Stimulated activated CD8-positive, alpha-beta memory T cell treated with anti-CD3 and anti-CD28 coated beads, Interleukin-4, amount 100 ng/mL, for 4 hours (primary cell): ENCODE measurements at regions not wholly inside any gene's neighbourhood (a gene's known extent, or its start where the extent isn't known, plus 50 kb on each side); places are given as distances from the start of the nearest gene placed in this dataset.
"Not testable (repeated sequence)": the region's sequence is repeated elsewhere in the genome, so short reads cannot be mapped to it uniquely, and the experiment has no call there.

Experiments
- DNase-seq, 2 donors: peaks; one replicate each; pipeline ENCODE4 v3.0.0-alpha.2; 2020; ENCODE audit warnings: low read depth in 2 of 2, low spot score in 1 of 2

DNA sequence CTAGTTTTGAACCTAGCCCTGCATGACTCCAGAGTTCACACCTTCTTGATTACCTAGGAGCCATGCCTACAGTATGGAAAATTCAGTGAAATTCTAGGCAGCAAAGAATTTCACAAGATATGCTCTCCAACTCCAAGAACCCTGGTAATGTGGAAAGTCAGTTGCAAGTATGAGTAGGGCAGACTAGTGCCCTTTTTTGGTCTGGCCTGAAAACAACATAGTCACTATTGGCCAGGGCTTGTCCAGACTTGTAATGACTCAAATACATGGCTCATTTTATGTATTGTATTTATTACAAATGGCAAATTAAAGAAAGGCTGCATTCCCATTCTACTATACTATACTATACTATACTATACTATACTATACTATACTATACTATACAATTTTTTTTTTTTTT is 160.4 kb downstream of the ESM1 start:
- DNase-seq: no peak

DNA sequence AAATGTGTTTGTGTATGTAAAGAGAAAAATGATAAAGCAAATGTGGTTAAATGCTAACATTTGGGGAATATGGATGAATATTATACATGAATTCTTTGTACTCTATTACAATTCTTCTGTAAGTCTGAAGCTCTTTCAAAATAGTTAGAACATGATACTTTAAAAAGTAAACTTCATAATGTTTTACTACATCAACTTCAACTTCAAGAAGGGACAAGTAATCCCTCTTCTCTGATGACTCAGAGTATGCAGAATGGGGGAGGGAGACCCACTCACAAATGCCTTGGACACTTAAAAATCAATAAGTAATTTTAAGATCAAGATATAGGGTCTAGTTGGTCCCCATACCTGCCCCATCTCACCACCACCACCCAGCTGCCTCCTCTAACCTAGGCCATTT is 162.4 kb downstream of the ESM1 start:
- DNase-seq: no peak

DNA sequence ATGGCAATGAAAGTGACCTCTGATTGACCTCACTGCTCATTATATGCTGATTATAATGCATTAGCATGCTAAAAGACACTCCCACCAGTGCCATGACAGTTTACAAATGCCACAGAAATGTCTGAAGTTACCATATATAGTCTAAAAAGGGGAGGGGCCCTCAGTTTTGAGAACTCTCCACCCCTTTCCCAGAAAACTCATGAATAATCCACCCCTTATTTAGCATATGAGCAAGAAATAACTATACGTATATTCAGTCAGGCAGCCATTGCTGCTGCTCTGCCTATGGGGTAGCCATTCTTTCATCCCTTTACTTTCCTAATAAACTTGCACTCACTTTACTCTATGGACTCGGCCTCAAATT is 163.1 kb downstream of the ESM1 start:
- no peak for DNase-seq

DNA sequence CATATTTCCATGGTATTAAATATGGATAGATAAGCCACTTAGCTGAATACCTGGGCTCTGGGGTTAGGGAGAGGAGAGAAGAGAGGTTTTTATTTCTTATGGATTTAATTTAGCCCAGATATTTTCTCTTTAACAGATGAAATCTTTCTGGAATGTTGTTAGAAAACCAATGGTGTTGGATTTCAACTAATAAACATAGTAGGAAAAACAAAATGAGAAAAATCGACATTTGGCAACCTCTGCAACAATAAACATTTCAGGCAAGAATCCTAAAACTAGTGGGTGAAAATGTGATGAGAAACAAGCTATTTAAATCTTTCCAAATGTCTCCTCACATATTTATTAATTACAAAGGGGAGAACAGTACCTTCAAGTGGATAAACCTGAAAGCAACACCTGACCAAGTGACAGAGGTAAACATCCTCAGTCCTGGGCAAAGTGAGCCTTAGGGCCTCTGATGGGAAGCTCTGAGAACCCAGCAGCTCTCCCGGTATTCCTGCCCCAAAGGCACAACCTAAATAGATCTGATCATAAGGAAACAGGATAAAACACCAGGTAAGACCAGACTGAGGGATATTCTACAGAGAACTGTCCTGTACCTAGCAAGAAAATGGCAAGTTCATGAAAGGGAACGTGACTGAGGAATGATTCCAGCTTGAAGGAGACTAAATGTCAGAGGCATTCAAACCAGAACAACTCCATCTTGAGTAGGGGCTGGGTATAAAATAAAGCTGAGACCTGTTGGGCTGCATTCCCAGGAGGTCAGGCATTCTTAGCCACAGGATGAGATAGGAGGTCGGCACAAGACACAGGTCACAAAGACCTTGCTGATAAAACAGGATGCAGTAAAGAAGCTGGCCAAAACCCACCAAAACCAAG is 163.7 kb downstream of the ESM1 start:
- no peak for DNase-seq

DNA sequence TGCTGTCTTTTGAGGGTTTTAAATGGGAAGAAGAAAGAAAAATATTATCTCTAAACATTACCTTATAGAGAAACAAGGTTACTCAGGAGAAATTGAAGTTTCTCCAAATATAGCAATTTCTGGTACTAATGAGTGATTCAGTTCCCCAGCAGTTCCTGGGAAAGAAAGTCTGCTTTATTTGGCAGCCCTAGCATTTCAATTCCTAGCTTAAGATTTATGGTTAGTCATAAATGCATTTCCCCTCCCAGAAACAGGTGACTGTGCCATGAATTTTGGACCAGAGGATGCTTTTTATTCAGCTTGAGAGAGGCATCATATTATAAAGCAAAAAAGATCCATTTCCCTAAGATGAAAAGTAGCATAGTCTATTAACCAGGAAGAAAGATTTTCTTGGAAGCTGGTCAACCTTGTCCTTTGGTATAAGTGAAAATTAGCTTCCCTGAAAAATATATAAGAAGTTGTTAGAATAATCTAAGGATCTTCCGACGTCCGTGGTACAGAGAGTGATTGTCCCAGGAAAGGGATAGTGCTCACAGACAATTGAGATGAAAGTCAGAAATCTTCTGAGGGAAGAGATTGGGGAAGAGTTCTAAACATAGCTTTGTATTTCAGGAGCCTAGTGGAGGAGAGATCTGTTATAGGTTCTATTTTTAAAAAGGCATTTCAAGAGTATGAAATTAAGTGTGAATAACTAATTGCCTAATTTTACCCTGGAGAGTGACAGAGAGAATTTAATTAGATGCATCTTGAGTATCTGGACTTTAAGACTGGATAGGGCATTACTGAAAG is 164.9 kb downstream of the ESM1 start:
- DNase-seq: no peak

DNA sequence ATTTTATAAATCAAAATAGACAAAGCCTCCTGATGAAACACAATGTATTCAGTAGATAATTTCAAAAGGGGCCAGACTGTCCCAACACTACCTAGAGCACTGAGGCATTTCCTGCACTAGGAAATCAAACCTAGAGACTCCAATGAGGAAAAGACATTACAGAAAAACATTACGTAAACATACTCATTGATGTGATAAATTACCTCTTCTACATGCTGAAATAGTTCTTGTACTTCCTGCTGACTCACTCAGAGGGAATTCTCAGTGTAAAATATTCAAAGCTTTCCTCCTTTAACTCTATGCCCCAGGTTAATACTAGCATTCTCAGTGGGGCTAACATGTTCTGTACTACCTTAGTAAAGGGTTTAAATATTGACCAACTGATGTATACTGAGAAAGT is 178.0 kb downstream of the ESM1 start:
- no peak for DNase-seq

DNA sequence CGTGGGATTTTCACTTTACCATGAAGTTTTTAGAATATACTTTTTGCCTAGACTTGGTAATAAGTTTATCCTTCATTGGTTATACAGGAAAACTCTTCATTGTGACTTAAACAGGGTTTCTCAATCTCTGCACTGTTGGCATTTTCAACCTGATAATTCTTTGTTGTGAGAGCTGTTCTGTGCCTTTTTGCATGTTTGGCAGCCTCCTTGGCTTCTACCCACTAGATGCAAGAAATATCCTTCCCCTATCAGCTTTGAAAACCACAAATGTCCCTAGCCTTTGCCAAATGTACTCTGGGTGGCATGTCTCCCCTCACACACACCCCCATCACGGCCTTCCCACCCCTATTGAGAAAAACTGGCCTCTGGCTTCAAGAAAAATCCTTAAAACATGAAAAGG is 180.9 kb downstream of the ESM1 start:
- no peak for DNase-seq

DNA sequence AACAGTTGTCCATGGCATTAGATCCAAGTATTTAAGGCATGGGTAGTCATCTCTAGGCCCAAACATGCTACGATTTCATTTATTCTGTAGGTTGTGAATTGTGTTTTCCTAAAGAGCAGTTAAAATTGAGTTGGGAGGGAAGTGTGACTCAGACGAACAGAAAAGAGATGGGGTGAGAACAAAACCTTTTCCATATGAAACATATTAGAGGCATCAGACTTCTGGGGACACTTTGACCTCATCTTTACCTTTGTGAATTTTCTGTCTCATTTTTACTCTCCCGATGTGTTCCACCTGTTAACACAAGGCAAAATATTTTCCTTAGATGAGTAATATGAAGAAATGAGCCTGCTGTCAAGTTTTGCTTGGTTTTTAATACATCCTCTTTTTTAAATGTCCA is 181.3 kb downstream of the ESM1 start:
- DNase-seq: no peak

DNA sequence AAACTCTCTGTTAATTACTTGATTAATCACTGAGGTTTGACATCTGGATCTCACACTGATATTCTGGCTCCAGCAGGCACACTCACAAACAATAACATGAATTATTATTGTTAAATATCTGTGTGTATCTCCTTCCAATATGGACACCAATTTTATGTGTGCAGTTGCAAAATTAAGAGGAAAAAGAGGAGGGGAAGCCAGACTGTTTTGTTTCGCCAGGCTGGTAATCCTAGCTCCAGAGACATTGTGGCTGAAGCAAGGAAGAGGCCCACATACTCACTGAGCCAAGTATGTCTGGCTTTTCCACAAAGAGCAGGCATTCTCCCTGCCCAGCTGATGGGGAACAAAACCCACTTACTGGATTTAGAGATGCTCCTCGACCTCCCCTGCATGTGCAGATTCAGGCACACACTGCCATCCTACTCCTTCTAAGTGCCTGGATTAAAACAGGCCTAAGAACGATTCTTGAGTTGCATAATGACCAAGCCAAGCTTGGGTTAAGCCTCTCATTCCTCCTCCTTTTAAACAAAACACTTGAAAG is 181.9 kb downstream of the ESM1 start:
- DNase-seq: no peak

DNA sequence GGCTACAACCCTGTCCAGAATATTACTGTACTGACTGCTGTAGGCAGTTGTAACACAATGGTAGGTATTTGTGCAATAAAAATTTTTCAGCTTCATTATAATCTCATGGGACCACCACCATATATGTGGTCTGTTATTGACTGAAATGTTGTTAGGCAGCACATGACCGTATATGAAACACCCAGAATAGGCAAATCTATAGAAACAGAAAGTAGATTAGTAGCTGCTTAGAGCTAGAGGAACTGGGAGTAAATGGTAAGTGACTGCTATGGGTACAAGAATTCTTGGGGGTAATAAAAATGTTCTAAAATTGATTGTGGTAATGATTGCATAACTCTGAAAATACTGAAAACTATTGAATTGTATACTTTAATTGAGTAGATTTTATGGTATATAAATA is 185.7 kb downstream of the ESM1 start:
- DNase-seq: no peak

DNA sequence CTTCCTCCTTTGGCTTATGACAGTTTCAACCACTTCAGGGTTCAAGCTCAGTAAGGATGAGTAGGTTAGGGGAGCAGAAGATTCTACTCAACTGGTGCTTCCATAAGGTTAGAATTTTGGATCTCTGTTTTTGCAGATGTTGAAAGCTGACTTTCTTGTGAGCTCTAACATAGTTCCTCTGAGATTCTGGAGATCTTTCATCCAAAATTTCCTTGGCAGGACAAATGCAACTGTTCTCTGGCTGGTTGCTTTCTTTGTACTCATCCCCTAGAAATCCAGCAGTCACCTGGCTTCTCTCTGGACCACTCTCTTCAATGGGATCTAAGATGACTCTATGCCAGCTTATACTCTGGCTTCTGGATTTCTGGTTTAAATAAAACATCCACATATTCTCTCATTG is 189.6 kb downstream of the ESM1 start:
- DNase-seq: no peak

DNA sequence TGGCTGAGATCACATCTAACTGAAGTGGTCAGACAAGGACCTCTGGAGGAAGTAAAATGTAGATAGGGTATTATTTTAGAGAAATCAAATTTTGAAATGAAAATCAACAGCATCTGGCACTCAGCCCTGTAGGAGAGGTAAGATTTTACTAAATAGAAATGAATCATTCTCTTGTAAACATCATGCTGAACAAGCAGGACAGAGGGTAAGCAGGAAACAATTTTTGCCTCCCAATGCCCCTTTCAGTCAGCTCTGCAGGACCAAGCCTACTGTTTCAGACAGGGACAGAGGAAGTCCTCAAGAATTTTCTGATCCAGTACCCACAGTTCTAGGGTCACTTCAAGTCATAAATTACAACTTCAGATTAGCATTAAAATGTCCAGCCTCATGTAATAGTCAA is 190.1 kb downstream of the ESM1 start:
- no peak for DNase-seq

DNA sequence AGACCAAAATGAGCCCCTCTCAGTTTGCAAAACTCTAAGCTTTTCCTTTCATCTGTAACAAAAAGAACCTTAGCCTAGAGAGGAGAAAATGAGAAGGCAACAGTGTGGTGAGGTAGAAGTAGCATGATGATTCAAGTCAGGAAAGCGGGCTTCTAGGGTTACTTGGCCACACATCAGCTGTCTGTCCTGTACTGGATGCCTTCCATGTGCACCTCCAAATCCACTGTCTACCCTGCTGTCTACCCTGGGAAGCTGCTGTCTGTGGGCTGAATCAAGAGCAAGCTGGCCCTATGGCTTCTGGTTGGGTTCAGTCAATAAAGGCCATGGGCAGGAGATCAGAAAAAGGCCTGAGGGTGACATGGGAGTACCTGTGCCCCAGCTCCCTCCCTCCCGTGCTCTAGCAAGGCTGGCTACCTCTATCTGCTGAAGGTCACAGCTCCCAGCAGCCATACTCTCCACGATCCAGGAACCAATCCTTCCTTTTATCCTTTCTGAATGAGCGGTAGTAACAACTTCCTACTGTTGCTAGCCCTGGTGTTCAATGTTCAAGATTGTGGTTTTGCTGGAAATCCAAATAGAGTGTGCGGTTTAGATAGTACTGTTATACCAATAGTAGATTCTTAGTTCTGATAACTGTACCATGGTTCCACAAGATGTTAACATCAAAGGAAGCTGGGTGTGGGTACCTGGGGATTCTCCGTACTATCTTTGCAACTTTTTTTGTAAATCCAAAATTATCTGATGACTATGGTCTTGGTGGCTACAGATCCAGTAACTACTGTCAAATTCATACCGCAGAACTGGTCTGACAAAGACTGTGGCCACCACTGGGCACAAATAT is 191.0 kb downstream of the ESM1 start:
- DNase-seq: no peak

DNA sequence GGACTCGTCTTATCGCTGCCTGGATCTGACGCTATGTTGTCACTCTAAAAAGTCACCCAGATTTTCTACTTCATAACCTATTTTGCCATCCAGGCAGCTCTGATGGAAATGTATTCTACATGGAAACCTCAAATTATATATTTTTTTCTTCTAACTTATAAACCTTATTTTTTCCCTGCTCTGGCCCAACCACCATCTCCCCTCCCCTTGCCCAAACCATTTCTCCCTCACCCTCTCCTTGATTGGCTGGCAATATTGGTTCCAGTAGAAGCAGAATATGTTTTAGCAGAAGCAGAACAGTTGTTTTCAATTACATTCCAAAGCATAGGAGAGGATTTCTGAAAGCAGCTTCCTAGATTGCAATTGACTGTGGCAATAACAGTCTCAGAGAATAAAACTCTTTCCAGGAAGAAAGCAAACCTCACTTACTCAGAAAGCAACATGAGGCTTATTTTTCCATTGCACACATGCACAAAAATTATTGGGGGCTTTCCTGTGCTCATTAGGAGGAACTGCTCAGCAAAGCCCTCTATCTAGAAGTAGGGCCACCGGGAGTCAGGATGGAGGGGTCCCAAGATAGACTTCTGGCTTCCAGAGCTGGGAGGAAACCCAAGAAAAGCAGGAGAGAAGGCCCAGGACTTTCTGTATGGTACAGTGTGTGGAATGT is 191.8 kb downstream of the ESM1 start:
- no peak for DNase-seq

DNA sequence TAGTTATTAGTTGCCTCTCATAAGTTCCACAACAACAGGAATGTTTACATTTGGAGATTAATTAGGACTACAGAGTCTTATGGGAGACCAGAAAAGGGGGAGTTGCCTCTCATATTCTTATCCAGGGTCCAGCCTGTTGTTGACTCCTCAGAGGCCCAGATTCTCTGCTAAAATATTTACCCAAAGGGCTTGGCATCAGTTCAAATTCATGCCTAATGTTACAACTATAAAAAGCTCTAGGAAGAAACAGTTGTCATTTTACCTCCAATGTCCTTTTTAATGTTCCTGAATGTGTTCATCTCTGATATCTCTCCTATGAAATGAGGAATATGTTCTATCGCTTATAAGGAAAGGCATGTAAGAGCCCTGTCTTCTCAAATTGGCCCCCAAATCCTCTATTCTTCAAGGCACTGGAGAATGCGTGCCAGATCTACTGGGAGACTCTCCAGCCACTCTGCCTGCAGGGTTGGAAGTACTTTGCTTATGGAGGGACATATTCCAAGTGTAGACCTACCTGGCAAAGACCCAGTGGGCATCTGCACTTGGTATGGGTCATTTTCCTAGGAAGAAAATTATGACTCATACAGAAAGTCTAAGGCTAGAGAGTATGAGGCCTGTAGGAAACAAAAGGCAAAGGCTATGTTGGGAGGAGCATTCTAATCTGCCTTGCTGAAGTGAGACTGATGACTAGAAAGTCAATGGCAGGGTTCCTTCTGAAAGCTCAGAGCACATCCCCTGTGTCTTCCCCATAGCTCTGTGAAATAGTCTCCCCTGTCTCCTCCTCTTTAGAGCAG is 192.6 kb downstream of the ESM1 start:
- DNase-seq: no peak

DNA sequence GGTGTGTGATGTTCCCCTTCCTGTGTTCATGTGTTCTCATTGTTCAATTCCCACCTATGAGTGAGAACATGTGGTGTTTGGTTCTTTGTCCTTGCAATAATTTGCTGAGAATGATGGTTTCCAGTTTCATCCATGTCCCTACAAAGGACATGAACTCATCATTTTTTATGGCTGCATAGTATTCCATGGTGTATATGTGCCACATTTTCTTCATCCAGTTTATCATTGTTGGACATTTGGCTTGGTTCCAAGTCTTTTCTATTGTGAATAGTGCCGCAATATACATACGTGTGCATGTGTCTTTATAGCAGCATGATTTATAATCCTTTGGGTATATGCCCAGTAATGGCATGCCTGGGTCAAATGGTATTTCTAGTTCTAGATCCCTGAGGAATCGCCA is 197.5 kb downstream of the ESM1 start:
- not testable (repeated sequence) for DNase-seq

DNA sequence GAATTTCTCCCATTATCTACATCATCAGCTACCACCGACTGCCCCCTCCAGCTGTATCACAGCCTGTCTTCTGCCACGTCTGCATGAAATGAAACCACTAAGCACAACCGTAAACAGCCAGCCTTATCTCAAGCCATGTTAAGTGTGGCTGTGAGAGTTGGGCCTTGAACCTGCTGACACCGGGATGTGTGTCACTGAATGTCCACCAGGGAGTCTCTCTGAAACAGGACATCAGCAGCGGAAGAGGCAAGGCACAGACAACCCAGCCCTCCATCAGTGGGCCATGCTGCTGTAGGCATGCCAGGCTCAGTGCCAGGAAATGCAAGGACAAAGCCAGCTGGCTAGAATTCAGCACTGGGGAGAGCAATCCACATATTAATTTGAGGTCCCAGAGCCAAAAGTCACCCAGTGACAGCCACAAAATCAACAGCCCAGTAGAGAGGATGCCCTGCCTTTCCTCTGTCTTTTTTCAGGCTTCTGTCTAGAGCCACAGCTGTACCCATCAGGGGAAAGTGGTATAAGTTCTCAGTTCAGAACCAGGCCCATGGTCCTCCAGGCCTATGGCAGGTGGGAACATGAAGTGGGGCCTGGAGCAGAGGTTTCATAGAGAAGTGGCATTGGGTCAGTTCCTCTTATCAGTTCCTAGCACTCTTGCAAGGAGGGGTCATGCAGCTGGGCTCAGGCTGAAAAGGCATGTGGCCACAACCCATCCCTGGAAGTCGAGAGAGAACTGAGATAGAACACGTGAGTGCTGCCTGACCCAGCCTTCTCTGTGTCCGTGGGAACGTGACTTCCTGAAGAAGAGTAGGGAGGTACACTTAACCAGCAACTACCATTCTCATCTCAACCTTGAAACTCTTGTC is 199.4 kb downstream of the ESM1 start:
- no peak for DNase-seq

DNA sequence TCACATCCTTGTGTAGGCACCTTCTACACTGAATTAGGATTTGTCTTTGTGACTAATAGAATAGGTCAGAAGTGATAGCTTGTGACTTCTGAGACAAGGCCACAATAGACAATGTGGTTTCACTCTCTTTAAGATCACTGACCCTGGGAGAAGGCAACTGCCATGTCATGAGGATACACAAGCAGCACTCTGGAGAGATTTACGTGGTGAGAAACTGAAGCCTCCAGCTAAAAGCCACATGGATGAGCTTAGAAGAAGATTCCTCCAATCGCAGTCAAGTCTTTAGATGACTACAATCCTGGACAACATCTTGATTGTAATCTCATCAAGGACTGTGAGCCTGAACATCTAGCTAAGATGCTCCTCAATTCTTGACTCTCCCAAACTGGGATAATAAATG is 206.6 kb downstream of the ESM1 start:
- DNase-seq: no peak

DNA sequence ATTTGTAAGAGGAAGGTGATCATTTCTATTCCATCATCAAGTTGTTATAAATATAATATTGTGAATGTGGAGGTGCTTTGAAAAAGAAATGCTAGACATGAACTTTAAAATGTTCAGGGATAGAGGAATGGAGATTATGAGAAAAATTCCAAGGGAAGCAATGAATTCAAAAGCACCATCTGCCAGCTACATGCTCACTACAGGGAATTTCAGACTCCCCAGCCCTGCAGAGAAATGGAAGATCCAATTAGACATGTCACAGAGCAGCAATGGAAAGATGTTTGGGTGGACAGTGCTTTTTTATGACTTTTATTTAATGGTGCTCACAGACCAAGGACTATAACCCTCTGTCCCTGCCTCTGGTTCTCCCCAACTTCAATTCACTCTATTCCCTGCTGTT is 209.7 kb downstream of the ESM1 start:
- DNase-seq: no peak
